ENCODE measurements at regions not wholly inside any gene's neighbourhood (a gene's known extent, or its start where the extent isn't known, plus 50 kb on each side); places are given as distances from the start of the nearest gene placed in this dataset.

DNA sequence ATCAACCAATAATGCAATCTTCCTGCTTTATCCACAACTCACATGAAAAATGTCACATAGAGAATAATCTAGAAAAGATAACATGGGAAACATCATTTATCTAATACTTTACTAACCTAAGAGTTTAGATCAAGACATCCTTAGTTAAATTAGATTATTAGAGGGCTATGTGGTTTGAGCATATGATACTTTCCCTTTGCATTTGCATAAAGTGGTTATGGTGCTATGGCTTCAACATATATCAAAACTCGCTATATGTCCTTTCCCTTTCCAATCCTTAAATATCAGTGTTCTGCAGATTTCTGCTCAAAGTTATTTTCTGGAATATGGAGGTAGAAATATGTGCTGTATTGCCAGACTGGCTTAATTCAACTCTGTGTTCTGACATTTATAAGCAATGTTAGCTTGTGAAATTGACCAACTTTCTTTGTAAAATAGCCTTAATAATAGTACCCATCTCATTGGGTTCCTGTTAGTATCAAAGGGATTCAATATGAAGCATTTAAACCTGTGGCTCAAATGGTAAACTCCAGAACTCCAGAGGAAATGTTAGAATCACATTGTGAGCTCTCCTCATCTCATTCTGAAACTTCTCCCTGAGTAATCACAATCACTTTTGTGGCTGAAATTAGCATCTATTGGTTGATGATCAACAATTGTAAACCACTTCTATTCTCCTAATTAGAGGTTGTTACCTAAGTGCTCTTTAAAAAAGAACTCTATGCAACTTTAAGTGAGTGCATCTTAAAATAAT is 1089.9 kb upstream of the SLC39A10 start:
- no peak for TF ChIP-seq ZNF707 (tag by site-specific recombination; IDR thresholded peaks at IDR 0.05)
- no peak for TF ChIP-seq ZEB2 (tag by site-specific recombination; IDR thresholded peaks at IDR 0.05)
- TF ChIP-seq SP2 (tag by site-specific recombination; IDR thresholded peaks at IDR 0.05): no peak
- no peak for TF ChIP-seq ZNF274 (IDR thresholded peaks at IDR 0.05; ENCODE audit: low read length)
- TF ChIP-seq ZNF274 (tag by site-specific recombination; IDR thresholded peaks at IDR 0.05; ENCODE audit: borderline replicate concordance): no peak
- no peak for TF ChIP-seq ZNF776 (tag by site-specific recombination; IDR thresholded peaks at IDR 0.05; ENCODE audit: borderline replicate concordance)
